Central memory CD4-positive, alpha-beta T cell (primary cell): ENCODE measurements at regions not wholly inside any gene's neighbourhood (a gene's known extent, or its start where the extent isn't known, plus 50 kb on each side); places are given as distances from the start of the nearest gene placed in this dataset.
"Not testable (repeated sequence)": the region's sequence is repeated elsewhere in the genome, so short reads cannot be mapped to it uniquely, and the experiment has no call there.

ENCODE experiments used
- DNase-seq: peaks from one replicate; pipeline ENCODE4 v3.0.0; 2022

DNA sequence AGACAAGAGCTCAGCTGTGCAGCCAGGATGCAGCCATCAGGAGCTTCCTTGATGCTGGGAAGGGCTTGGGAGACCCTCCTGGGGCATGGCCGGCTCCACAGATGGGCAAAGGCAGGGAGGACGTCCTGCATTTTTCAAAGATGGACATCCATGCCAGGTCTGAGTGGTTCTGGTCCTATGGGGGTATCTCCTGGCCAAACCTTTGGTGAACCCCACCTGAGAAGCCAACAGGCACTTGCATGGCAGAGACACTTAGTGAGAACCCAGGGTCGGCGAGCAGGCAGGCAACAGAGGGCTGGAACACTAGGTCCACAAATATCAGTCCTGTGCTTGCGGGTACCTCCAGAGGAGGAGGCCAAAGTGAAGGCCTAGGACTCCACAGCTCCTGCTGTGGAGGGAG, 70.0 kb downstream of the KCTD15 start:
- no peak for DNase-seq

DNA sequence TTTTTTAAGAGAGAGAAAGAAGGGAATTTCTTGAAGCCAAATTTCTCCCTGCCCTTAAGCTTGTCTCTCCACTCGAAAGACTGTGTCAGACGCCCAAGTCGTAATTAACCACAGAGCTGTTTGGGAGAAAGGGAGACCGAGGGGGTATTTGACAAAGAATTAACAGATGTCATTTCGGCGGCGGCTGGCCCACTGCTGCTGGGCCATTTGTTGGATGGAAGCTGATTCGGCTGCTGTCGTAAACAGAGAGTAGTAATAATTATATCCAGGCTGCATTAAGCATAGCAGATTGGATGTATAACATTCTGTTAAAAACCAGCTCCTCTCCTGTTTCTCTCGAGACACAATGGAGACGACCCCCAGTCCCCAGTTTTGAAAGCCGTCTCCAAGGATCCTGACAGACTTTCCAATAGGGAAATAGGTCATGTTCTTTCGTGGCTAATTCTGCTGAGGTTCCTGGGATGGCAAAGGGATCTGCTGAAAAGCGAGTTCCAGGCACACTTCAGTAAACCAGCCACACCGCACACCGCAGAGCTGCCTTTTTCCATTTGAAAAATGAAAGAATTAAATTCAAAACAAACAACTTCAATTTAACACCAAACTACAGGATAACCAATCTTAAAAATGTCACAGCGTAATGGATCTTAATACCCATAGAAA, 71.5 kb downstream of the KCTD15 start:
- no peak for DNase-seq

- DNase-seq: no peak
These were observed 72.2 kb downstream of the KCTD15 start for GRCh38 chr19:33868788-33869412.

DNA sequence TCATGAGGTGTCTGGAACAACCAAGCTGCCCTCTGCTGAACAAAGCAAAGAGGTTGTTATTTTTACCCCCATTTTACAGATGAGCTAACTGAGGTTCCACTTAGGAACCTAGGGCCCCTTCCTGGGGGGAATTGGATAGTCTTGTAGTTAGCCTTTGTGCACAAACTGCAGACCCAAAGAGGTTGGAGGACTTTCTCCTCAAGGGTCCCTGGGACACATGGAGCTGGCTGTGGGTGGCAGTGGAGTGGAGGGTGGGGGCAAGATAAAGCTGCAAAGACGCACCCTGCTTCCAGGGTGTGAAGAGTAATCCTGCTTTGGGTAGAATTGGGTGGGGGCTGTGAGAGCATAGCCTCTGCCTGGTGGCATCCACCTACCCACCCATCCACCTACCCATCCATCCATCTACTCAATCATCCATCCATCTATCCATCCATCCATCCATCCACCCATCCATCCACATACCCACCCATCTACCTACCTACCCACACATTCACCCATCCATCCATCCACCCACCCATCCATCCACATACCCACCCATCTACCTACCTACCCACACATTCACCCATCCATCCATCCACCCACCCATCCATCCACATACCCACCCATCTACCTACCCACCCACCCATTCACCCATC, 73.7 kb downstream of the KCTD15 start:
- DNase-seq: not testable (repeated sequence)

GRCh38 chr19:33871605-33872004, 74.9 kb downstream of the KCTD15 start:
- DNase-seq: no peak

DNA sequence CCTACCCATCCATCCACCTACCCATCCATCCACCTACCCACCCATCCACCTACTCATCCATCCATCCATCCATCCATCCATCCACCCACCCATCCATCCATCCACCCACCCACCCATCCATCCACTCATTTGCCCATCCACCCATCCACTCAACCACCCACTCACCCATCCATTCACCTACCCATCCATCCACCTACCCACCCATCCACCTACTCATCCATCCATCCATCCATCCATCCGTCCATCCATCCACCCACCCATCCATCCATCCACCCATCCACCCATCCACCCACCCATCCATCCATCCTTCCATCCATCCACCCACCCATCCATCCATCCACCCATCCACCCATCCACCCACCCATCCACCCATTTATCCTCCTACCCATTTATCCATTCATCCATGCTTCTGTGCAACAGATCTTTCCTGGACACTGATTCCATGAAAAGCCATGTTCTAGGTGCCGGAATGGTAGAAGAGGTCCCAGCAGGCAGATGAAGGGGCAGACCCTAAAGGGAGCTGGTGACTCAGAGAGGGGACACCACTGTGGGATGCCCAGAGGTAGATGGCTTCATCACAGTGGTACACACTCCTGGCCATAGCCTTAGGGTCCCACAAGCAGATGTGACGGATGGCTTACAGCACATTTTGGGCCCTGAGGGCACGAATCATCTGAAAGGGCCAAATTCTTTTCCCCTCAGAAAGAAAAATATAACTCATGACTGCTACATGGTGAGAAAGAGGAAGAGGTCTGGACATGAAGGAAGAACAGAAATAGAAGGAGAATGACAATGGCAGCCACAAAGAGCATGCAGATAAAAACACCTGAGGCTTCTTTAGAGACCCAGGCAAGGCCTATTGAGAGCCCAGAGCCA, 76.0 kb downstream of the KCTD15 start:
- no peak for DNase-seq

GRCh38 chr19:33875071-33875470, 78.4 kb downstream of the KCTD15 start:
- no peak for DNase-seq

GRCh38 chr19:33876192-33876591, 79.5 kb downstream of the KCTD15 start:
- DNase-seq: no peak

GRCh38 chr19:33878030-33878544, 81.4 kb downstream of the KCTD15 start:
- DNase-seq: no peak

GRCh38 chr19:33878910-33879810, 82.5 kb downstream of the KCTD15 start:
- no peak for DNase-seq

GRCh38 chr19:33879818-33880575, 83.3 kb downstream of the KCTD15 start:
- no peak for DNase-seq

DNA sequence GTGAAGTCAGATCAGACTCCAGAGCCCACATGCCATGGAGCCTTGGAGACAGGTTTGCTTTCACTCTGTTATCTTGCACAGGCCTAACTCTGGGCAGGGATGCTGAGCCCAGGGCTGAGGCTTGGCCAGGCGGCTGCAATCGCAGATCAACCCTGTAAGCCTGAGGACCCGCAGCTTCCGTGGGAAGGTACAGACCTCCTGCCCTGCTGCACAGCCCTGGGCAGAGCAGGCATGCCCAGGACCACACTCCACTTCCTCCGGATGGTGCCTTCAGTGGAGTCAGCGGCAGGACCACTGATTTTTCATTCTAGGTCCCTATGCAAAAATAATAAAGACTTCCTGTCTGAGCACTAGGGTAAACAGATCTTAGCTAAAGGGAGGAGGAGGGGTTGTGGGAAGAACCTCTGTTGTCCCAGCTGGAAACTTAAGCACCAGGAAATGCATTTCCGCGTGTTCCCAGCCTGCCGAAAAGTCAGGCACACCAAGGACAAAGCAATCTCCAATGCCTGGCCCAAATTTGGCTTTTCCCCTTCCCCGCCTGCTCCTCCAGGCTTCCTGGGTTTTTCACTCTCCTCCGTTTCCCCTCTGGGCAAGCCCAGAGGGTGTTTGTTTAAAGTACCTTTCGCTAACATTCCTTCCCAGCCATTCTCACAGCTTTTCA, 87.3 kb downstream of the KCTD15 start:
- no peak for DNase-seq

GRCh38 chr19:33885236-33885635, 88.6 kb downstream of the KCTD15 start:
- no peak for DNase-seq

- no peak for DNase-seq
These were observed 91.2 kb downstream of the KCTD15 start for GRCh38 chr19:33887891-33888290.

GRCh38 chr19:33888665-33889064, 92.0 kb downstream of the KCTD15 start:
- no peak for DNase-seq

DNA sequence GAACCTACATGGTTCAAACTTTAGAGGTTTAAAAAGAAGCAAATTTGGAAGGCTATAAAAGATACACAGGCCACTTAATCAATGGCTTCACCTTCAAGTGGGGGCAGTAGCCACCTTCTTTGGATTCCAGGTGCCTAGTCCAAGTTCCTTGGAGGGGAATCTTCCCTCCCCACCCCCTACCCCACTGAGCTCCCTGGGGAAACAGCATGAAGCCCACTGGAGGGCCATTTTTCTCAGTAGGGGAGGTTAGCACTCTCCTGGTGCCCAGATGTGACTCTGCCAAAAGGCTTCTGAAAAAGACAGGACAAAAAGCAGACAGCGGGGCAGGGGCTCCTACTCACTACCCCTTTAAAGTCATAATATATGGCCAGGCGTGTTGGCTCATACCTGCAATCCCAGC, 93.9 kb downstream of the KCTD15 start:
- no peak for DNase-seq

GRCh38 chr19:33891773-33892172, 95.1 kb downstream of the KCTD15 start:
- DNase-seq: no peak

DNA sequence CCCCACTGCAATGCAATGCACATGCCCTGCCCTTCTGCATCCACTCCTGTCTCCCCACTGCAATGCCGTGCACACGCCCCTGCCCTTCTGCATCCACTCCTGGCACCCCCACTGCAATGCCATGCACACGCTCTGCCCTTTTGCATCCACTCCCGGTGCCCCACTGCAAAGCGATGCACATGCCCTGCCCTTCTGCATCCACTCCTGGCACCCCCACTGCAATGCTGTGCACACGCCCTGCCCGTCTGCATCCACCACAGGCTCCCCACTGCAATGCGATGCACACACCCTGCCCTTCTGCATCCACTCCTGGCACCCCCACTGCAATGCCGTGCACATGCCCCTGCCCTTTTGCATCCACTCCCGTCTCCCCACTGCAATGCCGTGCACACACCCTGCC, 98.1 kb downstream of the KCTD15 start:
- DNase-seq: no peak

DNA sequence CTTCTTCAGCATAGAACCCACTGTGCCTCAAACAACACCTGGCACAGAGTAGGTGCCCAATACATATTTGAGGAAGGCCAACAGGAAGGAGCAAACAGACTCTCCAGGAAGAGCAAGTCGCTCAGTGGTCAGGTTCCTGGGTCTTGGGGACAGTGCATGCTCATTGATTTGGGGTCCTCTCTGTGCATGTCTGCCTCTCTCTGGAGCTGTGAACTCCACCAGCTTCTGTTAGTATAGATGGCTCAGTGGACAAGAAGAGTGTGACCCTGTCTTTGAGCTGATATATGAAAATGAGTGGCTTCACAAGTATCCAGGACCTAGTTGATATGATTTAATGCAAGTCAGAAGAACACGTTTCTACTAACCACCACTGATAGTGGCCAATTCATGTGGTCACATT, 98.7 kb downstream of the KCTD15 start:
- no peak for DNase-seq

GRCh38 chr19:33898062-33898677, 101.5 kb downstream of the KCTD15 start:
- DNase-seq: no peak
